C4-2B (cell line): ENCODE measurements at regions not wholly inside any gene's neighbourhood (a gene's known extent, or its start where the extent isn't known, plus 50 kb on each side); places are given as distances from the start of the nearest gene placed in this dataset.

Experiments
- H3K27ac ChIP-seq: fragments of 450-650 bp; 2 replicates; pipeline ENCODE4 v1.5.1; 2017
- CTCF ChIP-seq: fragments of 450-650 bp; conservative IDR thresholded peaks from 2 replicates; pipeline ENCODE4 v1.5.1; 2017; ENCODE audit warnings: mild to moderate bottlenecking
- ZFX ChIP-seq: fragments of 450-650 bp; IDR thresholded peaks from 2 replicates; pipeline ENCODE4 v1.6.1; 2017

GRCh38 chr2:193276069-193276468, 1081.3 kb upstream of the TMEFF2 start:
- H3K27ac ChIP-seq, result no peak overlapping the region; the same call in 1 of the 2 replicates
- TF ChIP-seq ZFX (no peak), CTCF (no peak)

- peak overlapping the region; percentile 45; the same call in 1 of the 2 replicates for H3K27ac ChIP-seq
- TF ChIP-seq ZFX (no peak), CTCF (no peak)
These were observed 1077.3 kb upstream of the TMEFF2 start for GRCh38 chr2:193272011-193272410.

GRCh38 chr2:193270816-193271215, 1076.1 kb upstream of the TMEFF2 start:
- H3K27ac ChIP-seq, result no peak overlapping the region
- TF ChIP-seq CTCF (no peak), ZFX (no peak)

GRCh38 chr2:193267496-193268002, 1072.8 kb upstream of the TMEFF2 start:
- H3K27ac ChIP-seq, result no peak overlapping the region
- no peak for TF ChIP-seq ZFX
- no peak for TF ChIP-seq CTCF

- H3K27ac ChIP-seq, result no peak overlapping the region
- TF ChIP-seq ZFX (no peak), CTCF (no peak)
These were observed 1058.3 kb upstream of the TMEFF2 start for GRCh38 chr2:193253014-193253530.

- no peak overlapping the region for H3K27ac ChIP-seq
- TF ChIP-seq ZFX, result no peak
- TF ChIP-seq CTCF, result no peak
These were observed 1057.2 kb upstream of the TMEFF2 start for GRCh38 chr2:193251909-193252308.

GRCh38 chr2:193250389-193250788, 1055.7 kb upstream of the TMEFF2 start:
- no peak for TF ChIP-seq CTCF
- TF ChIP-seq ZFX, result no peak

More at GRCh38 chr2:193250389-193250788, 1055.7 kb upstream of the TMEFF2 start:
- no peak overlapping the region for H3K27ac ChIP-seq
